Mucosa of descending colon (tissue), 3 donors: ENCODE measurements at regions not wholly inside any gene's neighbourhood (a gene's known extent, or its start where the extent isn't known, plus 50 kb on each side); places are given as distances from the start of the nearest gene placed in this dataset.
"Not testable (repeated sequence)": the region's sequence is repeated elsewhere in the genome, so short reads cannot be mapped to it uniquely, and the experiment has no call there.

Source experiments
- ATAC-seq: fragments of 200-7000 bp; cut with Tn5 transposase; one replicate; pipeline ENCODE4 v1.9.1; 2020; ENCODE audit warnings: mild to moderate bottlenecking, moderate library complexity
- DNase-seq, 3 donors: peaks; one replicate each; pipeline ENCODE4 v3.0.0-alpha.2; 2020
- H3K36me3 ChIP-seq: fragments of 200-600 bp; one replicate; pipeline ENCODE4 v1.8.0; 2021; ENCODE audit warnings: low read depth, mild to moderate bottlenecking
- H3K4me1 ChIP-seq: fragments of 200-600 bp; one replicate; pipeline ENCODE4 v1.8.0; 2021; ENCODE audit warnings: low read depth, mild to moderate bottlenecking
- H3K4me3 ChIP-seq: fragments of 200-600 bp; one replicate; pipeline ENCODE4 v1.8.0; 2021; ENCODE audit warnings: mild to moderate bottlenecking
- H3K9me3 ChIP-seq: fragments of 200-600 bp; one replicate; pipeline ENCODE4 v1.8.0; 2021; ENCODE audit warnings: mild to moderate bottlenecking
- intact Hi-C, 2 donors: fragments of 100-400 bp; cut with DNase I in 1 of 2; cut with micrococcal nuclease in 1 of 2; formaldehyde crosslinking; loops; one replicate each; pipeline versions ENCODE4 v1.11.0 to v1.11.1; 2022; cut with DNase I, micrococcal nuclease
- TF ChIP-seq, protein P1 (sequence below): fragments of 200-600 bp; IDR thresholded peaks from one replicate; pipeline ENCODE4 v1.8.0; 2022; ENCODE audit warnings: antibody characterized with exemption, mild to moderate bottlenecking
- donor health status: DM: no; HTN: no; CAD: no; lungs with moderate emphysema.
- donor health status: DM: no; HTN: no; CAD: no.
- donor health status: DM: no; HTN: yes; CAD: no.

DNA sequence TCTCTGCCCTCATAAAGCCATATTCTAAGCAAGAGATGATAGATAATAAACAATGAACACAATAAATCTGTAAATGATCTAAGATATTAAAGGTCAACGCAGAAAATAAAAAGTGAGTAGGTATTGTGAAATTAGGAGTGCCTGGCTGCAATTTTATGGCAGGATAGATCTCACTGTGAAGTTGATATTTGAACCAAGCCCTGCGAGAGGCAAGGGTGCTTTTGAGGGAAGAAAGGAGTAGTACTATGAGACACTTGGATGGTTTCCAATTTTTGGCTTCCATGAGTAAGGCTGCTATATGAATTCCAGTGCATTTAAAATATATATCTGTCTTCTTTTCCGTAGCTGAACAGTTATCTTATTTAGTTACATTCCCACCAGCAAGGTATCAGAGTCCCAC, 720.0 kb upstream of the CNTN5 start:
- Histone ChIP-seq H3K4me1 (no peaks in the 10 kb centered on the region), H3K36me3 (no peaks in the 10 kb centered on the region), H3K9me3 (peaks cover 28% of the 10 kb centered on the region), H3K4me3 (no peak overlapping the region)
- TF ChIP-seq, protein P1, sequence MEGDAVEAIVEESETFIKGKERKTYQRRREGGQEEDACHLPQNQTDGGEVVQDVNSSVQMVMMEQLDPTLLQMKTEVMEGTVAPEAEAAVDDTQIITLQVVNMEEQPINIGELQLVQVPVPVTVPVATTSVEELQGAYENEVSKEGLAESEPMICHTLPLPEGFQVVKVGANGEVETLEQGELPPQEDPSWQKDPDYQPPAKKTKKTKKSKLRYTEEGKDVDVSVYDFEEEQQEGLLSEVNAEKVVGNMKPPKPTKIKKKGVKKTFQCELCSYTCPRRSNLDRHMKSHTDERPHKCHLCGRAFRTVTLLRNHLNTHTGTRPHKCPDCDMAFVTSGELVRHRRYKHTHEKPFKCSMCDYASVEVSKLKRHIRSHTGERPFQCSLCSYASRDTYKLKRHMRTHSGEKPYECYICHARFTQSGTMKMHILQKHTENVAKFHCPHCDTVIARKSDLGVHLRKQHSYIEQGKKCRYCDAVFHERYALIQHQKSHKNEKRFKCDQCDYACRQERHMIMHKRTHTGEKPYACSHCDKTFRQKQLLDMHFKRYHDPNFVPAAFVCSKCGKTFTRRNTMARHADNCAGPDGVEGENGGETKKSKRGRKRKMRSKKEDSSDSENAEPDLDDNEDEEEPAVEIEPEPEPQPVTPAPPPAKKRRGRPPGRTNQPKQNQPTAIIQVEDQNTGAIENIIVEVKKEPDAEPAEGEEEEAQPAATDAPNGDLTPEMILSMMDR, result no peak
- DNase-seq (no peak), ATAC-seq (no peak)
- intact Hi-C loops, result no loop called here

DNA sequence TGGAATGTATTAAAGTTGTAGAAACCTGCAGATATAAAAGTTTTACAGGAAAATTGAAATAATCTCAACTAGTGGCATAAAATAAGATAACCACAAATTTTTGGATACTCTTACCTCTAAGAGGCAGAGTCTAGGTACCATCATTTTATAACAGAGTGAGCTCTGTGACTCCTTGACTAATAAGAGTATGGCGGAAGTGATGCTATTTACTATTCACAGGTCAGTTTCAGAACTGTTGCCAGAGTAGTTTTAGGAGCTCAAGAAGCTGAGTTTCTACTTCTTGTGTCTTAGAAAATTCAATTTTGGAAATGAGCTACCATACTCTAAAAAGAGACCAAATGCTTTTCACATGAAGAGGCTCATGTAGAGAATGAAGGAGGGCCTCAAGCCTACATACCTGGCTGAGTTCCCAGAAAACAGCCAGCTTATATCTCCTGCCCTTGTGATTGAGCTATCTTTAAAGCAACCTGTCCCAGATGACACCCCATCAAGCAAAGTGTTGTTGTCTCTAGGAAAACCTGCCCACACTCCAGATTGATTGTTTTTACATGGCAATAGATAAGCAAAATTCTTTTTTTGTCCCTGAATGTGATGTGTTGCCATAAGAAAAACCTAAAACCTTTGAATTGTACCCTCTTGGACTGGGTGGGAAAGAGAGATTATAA, 712.8 kb upstream of the CNTN5 start:
- Histone ChIP-seq H3K4me1 (no peaks in the 10 kb centered on the region), H3K36me3 (no peaks in the 10 kb centered on the region), H3K9me3 (peaks cover 57% of the 10 kb centered on the region), H3K4me3 (no peak overlapping the region)
- DNase-seq (no peak), ATAC-seq (no peak)
- TF ChIP-seq, protein P1, result no peak
- intact Hi-C loops, result no loop called here

DNA sequence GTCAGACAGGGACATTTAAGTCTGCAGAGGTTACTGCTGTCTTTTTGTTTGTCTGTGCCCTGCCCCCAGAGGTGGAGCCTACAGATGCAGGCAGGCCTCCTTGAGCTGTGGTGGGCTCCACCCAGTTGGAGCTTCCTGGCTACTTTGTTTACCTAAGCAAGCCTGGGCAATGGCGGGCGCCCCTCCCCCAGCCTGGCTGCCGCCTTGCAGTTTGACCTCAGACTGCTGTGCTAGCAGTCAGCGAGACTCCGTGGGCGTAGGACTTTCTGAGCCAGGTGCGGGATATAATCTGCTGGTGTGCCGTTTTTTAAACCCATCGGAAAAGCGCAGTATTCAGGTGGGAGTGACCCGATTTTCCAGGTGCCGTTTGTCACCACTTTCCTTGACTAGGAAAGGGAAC, 690.4 kb upstream of the CNTN5 start:
- H3K4me1 ChIP-seq, H3K9me3 ChIP-seq, DNase-seq, H3K36me3 ChIP-seq, H3K4me3 ChIP-seq, intact Hi-C loops, ATAC-seq: not testable (repeated sequence)

- no peak overlapping the region for H3K4me3 ChIP-seq
- no peak for ATAC-seq
- no peaks in the 10 kb centered on the region for H3K36me3 ChIP-seq
- TF ChIP-seq, protein P1, result no peak
- no peaks in the 10 kb centered on the region for H3K4me1 ChIP-seq
- peaks cover 31% of the 10 kb centered on the region for H3K9me3 ChIP-seq
- intact Hi-C loops, result no loop called here
- no peak for DNase-seq
Observed at GRCh38 chr11:98358551-98358950, 662.2 kb upstream of the CNTN5 start.

DNA sequence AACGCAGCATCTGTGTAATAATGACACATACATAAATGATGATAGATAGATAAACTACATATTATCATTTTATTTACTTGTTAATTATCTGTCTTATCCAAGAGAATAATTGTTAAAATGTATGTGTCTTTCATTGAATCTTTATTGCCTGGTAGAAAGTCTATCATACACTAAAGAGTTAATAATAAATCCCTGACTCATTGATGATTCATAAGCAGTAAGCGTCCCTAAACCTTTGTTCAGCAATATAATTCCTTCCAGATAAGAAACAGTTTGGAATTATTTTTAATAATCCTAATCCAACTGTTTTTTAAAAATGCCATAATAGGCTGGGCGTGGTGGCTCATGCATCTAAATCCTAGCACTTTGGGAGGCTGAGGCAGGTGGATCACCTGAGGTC, 655.6 kb upstream of the CNTN5 start:
- H3K4me1 ChIP-seq, result no peaks in the 10 kb centered on the region
- no peak overlapping the region for H3K4me3 ChIP-seq
- TF ChIP-seq, protein P1, result no peak
- DNase-seq (no peak), ATAC-seq (no peak)
- intact Hi-C loops, result no loop called here
- no peaks in the 10 kb centered on the region for H3K36me3 ChIP-seq
- peaks cover 26% of the 10 kb centered on the region for H3K9me3 ChIP-seq

GRCh38 chr11:98365941-98366340, 654.8 kb upstream of the CNTN5 start:
- ATAC-seq (no peak), DNase-seq (no peak)
- peaks cover 27% of the 10 kb centered on the region for H3K9me3 ChIP-seq
- no peaks in the 10 kb centered on the region for H3K36me3 ChIP-seq
- no peak overlapping the region for H3K4me3 ChIP-seq
- no peaks in the 10 kb centered on the region for H3K4me1 ChIP-seq
- intact Hi-C loops, result no loop called here
- TF ChIP-seq, protein P1, result no peak
